ENCODE measurements at regions not wholly inside any gene's neighbourhood (a gene's known extent, or its start where the extent isn't known, plus 50 kb on each side); places are given as distances from the start of the nearest gene placed in this dataset.

DNA sequence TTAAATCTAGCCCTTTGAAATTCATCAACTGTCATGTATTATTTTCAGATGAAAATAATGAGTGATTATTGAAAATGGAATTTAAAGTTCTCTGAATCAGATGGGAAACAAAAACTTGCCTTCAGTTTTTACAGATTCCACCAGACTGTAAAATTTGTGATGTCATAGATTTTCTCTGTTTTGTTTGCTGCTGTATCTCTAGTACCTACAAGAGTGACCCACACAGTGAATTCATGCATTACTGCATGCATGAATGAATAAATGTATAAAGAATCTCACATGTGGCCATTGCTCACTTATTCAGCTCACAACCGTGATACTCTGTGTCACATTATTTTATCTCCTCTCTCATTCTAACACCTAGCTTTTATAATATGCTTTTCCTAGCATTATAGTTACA, 532.2 kb upstream of the AGA start:
- ATAC-seq (no peak), DNase-seq (no peak)
- Histone ChIP-seq H3K27ac (no peak overlapping the region), H3K36me3 (no peaks in the 10 kb centered on the region), H3K4me3 (no peak overlapping the region), H3K27me3 (no peaks in the 10 kb centered on the region), H3K4me1 (no peaks in the 10 kb centered on the region), H3K9me3 (no peaks in the 10 kb centered on the region)
- 77 to 91% (median 81%) methylated on average over 1 of the region's 1 CpG for WGBS, 4 donors
- intact Hi-C loops (cut with DNase I) = no loop called here
- no peak for TF ChIP-seq POLR2A (IDR thresholded peaks at IDR 0.05)
- TF ChIP-seq, protein P1, sequence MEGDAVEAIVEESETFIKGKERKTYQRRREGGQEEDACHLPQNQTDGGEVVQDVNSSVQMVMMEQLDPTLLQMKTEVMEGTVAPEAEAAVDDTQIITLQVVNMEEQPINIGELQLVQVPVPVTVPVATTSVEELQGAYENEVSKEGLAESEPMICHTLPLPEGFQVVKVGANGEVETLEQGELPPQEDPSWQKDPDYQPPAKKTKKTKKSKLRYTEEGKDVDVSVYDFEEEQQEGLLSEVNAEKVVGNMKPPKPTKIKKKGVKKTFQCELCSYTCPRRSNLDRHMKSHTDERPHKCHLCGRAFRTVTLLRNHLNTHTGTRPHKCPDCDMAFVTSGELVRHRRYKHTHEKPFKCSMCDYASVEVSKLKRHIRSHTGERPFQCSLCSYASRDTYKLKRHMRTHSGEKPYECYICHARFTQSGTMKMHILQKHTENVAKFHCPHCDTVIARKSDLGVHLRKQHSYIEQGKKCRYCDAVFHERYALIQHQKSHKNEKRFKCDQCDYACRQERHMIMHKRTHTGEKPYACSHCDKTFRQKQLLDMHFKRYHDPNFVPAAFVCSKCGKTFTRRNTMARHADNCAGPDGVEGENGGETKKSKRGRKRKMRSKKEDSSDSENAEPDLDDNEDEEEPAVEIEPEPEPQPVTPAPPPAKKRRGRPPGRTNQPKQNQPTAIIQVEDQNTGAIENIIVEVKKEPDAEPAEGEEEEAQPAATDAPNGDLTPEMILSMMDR (IDR thresholded peaks at IDR 0.05) = no peak

DNA sequence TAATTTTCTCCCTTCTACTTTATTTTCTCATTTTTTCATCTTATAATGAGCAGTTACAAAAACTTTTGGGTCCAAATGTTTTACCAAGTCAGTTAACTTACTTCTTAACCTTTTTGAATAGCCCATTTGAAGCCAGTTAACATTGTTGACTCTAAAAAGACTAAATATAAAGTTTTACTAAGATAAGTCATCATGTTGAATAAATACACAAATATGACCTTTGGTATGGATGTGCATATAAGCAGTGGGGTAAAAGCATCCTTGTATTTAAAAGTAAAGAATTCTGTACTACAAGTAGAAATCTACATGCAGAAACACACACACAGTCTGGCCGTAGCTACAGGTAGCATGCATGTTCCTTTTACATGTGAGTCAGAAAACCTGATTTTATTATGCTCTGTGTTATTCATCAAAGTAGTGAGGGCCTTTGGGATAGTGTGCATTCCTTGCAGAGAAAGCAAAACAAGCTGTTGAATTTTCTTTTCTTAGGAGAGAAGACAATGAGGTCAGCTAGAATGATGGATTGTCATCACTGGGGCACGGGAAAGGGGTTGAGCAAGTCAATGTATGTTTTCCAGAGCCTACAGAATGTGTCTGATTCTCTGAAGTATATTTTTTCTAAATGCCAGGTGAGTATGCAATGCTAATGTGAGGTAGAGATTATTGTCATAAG, 533.2 kb upstream of the AGA start:
- WGBS, 4 donors = 59 to 70% (median 64%) methylated on average over 2 of the region's 2 CpGs
- Histone ChIP-seq H3K27me3 (no peaks in the 10 kb centered on the region), H3K27ac (no peak overlapping the region), H3K9me3 (no peaks in the 10 kb centered on the region), H3K4me1 (no peaks in the 10 kb centered on the region), H3K4me3 (no peak overlapping the region), H3K36me3 (no peaks in the 10 kb centered on the region)
- TF ChIP-seq, protein P1 (IDR thresholded peaks at IDR 0.05) = no peak
- intact Hi-C loops (cut with DNase I) = no loop called here
- no peak for ATAC-seq
- DNase-seq = no peak

DNA sequence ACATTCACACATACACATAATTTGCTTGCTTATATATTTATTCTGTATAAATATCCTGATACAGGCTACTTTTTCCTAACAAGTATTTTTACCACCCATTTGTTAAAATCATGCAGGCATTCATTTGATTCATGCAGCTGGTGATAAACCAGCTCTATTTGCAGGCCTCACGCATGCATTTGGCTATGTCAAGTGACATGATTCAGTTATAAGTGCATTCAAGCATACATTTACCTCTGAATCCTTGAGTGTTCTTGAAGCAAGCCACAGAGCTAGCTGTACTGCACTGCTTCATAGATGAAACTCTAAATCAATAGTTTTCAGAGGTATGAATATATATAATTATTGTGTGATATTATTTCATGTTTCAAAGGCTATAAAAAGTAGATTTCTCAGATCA, 544.0 kb upstream of the AGA start:
- no peak overlapping the region for H3K4me3 ChIP-seq
- ATAC-seq (no peak), DNase-seq (no peak)
- H3K4me1 ChIP-seq = no peaks in the 10 kb centered on the region
- intact Hi-C loops (cut with DNase I) = no loop called here
- 75 to 85% (median 81%) methylated on average over 1 of the region's 1 CpG for WGBS, 4 donors
- TF ChIP-seq, protein P1 (IDR thresholded peaks at IDR 0.05) = no peak
- no peak for TF ChIP-seq POLR2A (IDR thresholded peaks at IDR 0.05)
- H3K27me3 ChIP-seq = no peaks in the 10 kb centered on the region
- H3K27ac ChIP-seq = no peak overlapping the region
- H3K36me3 ChIP-seq = no peaks in the 10 kb centered on the region
- H3K9me3 ChIP-seq = no peaks in the 10 kb centered on the region

DNA sequence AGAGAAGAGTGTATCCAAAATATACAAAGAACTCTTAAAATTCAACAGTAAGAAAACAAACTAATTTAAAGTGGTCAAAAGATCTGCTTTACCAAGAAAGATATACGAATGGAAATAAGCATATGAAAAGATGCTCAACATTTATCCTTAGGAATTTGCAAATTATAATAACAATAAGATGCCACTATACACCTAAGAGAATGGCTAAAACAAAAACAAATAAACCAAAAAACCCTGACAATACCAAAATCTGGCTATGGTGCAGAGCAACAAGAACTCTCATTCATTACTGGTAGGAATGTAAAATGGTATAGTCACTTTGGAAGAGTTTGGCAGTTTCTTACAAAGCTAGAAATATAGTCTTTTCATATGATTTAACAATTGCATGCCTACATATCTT, 545.7 kb upstream of the AGA start:
- Histone ChIP-seq H3K27me3 (no peaks in the 10 kb centered on the region), H3K9me3 (no peaks in the 10 kb centered on the region), H3K36me3 (no peaks in the 10 kb centered on the region), H3K4me1 (no peaks in the 10 kb centered on the region), H3K4me3 (no peak overlapping the region), H3K27ac (no peak overlapping the region)
- ATAC-seq = no peak
- WGBS, 4 donors = 66 to 88% (median 77%) methylated on average over 1 of the region's 1 CpG
- intact Hi-C loops (cut with DNase I) = no loop called here
- DNase-seq = no peak
- TF ChIP-seq, protein P1 (IDR thresholded peaks at IDR 0.05) = no peak
- no peak for TF ChIP-seq POLR2A (IDR thresholded peaks at IDR 0.05)

Measured in heart left ventricle (tissue), 16 donors.